ENCODE measurements at regions not wholly inside any gene's neighbourhood (a gene's known extent, or its start where the extent isn't known, plus 50 kb on each side); places are given as distances from the start of the nearest gene placed in this dataset.

GRCh38 chr7:110129159-110129558 is 961.8 kb upstream of the LRRN3 start:
- TF ChIP-seq CTCF (IDR thresholded peaks at IDR 0.05), result no peak
- POLR2A ChIA-PET, result no interaction called here
- no peaks in the 10 kb centered on the region for H3K27me3 Mint-ChIP-seq
- no peak overlapping the region for H3K4me3 Mint-ChIP-seq
- no peak overlapping the region for H3K27ac Mint-ChIP-seq
- no peaks in the 10 kb centered on the region for H3K4me1 Mint-ChIP-seq (ENCODE audit: low read depth)
- no peaks in the 10 kb centered on the region for H3K36me3 Mint-ChIP-seq (ENCODE audit: low read depth)
- CTCF ChIA-PET, result no interaction called here
- peaks cover 4% of the 10 kb centered on the region for H3K9me3 Mint-ChIP-seq
- intact Hi-C loops (cut with micrococcal nuclease), result no loop called here
- ATAC-seq, result no peak
- DNase-seq, result no peak

GRCh38 chr7:110130669-110131068 is 960.3 kb upstream of the LRRN3 start:
- no peaks in the 10 kb centered on the region for H3K27me3 Mint-ChIP-seq
- no peaks in the 10 kb centered on the region for H3K36me3 Mint-ChIP-seq (ENCODE audit: low read depth)
- H3K9me3 Mint-ChIP-seq, result peaks cover 1% of the 10 kb centered on the region
- no peak for ATAC-seq
- ChIA-PET CTCF (no interaction called here), POLR2A (no interaction called here)
- H3K4me3 Mint-ChIP-seq, result no peak overlapping the region
- TF ChIP-seq CTCF (IDR thresholded peaks at IDR 0.05), result no peak
- H3K4me1 Mint-ChIP-seq (ENCODE audit: low read depth), result no peaks in the 10 kb centered on the region
- H3K27ac Mint-ChIP-seq, result no peak overlapping the region
- no peak for DNase-seq
- intact Hi-C loops (cut with micrococcal nuclease), result no loop called here

- intact Hi-C loops (cut with micrococcal nuclease), result no loop called here
- Mint-ChIP-seq H3K4me1 (ENCODE audit: low read depth) (no peaks in the 10 kb centered on the region), H3K36me3 (ENCODE audit: low read depth) (no peaks in the 10 kb centered on the region), H3K27me3 (no peaks in the 10 kb centered on the region), H3K9me3 (peaks cover 1% of the 10 kb centered on the region), H3K27ac (no peak overlapping the region), H3K4me3 (no peak overlapping the region)
- ATAC-seq (no peak), DNase-seq (no peak)
- CTCF ChIA-PET, result no interaction called here
- POLR2A ChIA-PET, result no interaction called here
- TF ChIP-seq CTCF (IDR thresholded peaks at IDR 0.05), result no peak
Measured at GRCh38 chr7:110131344-110131743, 959.6 kb upstream of the LRRN3 start.

- peaks cover 2% of the 10 kb centered on the region for H3K9me3 Mint-ChIP-seq
- TF ChIP-seq CTCF (IDR thresholded peaks at IDR 0.05), result no peak
- peaks cover 1% of the 10 kb centered on the region for H3K27me3 Mint-ChIP-seq
- H3K36me3 Mint-ChIP-seq (ENCODE audit: low read depth), result no peaks in the 10 kb centered on the region
- DNase-seq, result no peak
- CTCF ChIA-PET, result no interaction called here
- no peaks in the 10 kb centered on the region for H3K4me1 Mint-ChIP-seq (ENCODE audit: low read depth)
- POLR2A ChIA-PET, result no interaction called here
- no peak overlapping the region for H3K4me3 Mint-ChIP-seq
- no peak overlapping the region for H3K27ac Mint-ChIP-seq
- ATAC-seq, result no peak
- intact Hi-C loops (cut with micrococcal nuclease), result no loop called here
Measured at GRCh38 chr7:110139056-110139455, 951.9 kb upstream of the LRRN3 start.

GRCh38 chr7:110142939-110143526 is 947.9 kb upstream of the LRRN3 start:
- no peaks in the 10 kb centered on the region for H3K36me3 Mint-ChIP-seq (ENCODE audit: low read depth)
- no peaks in the 10 kb centered on the region for H3K9me3 Mint-ChIP-seq
- no peak overlapping the region for H3K4me3 Mint-ChIP-seq
- CTCF ChIA-PET, result no interaction called here
- no peak overlapping the region for H3K27ac Mint-ChIP-seq
- peaks cover 3% of the 10 kb centered on the region for H3K27me3 Mint-ChIP-seq
- no peak for ATAC-seq
- POLR2A ChIA-PET, result no interaction called here
- no peaks in the 10 kb centered on the region for H3K4me1 Mint-ChIP-seq (ENCODE audit: low read depth)
- no peak for DNase-seq
- no peak for TF ChIP-seq CTCF (IDR thresholded peaks at IDR 0.05)
- intact Hi-C loops (cut with micrococcal nuclease), result no loop called here

All from activated CD8-positive, alpha-beta T cell treated with anti-CD3 and anti-CD28 coated beads for 36 hours (primary cell).